ENCODE measurements at regions not wholly inside any gene's neighbourhood (a gene's known extent, or its start where the extent isn't known, plus 50 kb on each side); places are given as distances from the start of the nearest gene placed in this dataset.
A peak's percentile ranks its signal among the peaks of the same experiment; 100 is the strongest.

GRCh38 chr12:90172524-90172923 is 463.9 kb upstream of the ATP2B1 start:
- TF ChIP-seq CTCF (IDR thresholded peaks at IDR 0.05; ENCODE audit: insufficient read depth, low read depth, low read length), result no peak

GRCh38 chr12:90170740-90171139 is 462.1 kb upstream of the ATP2B1 start:
- no peak overlapping the region for H3K4me3 ChIP-seq (ENCODE audit: low read depth, low read length)
- no peak for TF ChIP-seq CTCF (IDR thresholded peaks at IDR 0.05; ENCODE audit: insufficient read depth, low read depth, low read length)
- no peak for DNase-seq (ENCODE audit: low read depth)

More at GRCh38 chr12:90172524-90172923, 463.9 kb upstream of the ATP2B1 start:
- no peak for DNase-seq (ENCODE audit: low read depth)
- H3K4me3 ChIP-seq (ENCODE audit: low read depth, low read length), result no peak overlapping the region

- TF ChIP-seq CTCF (IDR thresholded peaks at IDR 0.05; ENCODE audit: insufficient read depth, low read depth, low read length), result no peak
- H3K4me3 ChIP-seq (ENCODE audit: low read depth, low read length), result no peak overlapping the region
- DNase-seq (ENCODE audit: low read depth), result no peak
Observed at GRCh38 chr12:90167518-90168208, 459.0 kb upstream of the ATP2B1 start.

- DNase-seq (ENCODE audit: low read depth), result no peak
- no peak for TF ChIP-seq CTCF (IDR thresholded peaks at IDR 0.05; ENCODE audit: insufficient read depth, low read depth, low read length)
- H3K4me3 ChIP-seq (ENCODE audit: low read depth, low read length), result no peak overlapping the region
Observed at GRCh38 chr12:90166671-90167070, 458.0 kb upstream of the ATP2B1 start.

GRCh38 chr12:90166012-90166411 is 457.4 kb upstream of the ATP2B1 start:
- no peak overlapping the region for H3K4me3 ChIP-seq (ENCODE audit: low read depth, low read length)
- DNase-seq (ENCODE audit: low read depth), result no peak
- no peak for TF ChIP-seq CTCF (IDR thresholded peaks at IDR 0.05; ENCODE audit: insufficient read depth, low read depth, low read length)

GRCh38 chr12:90163975-90164374 is 455.3 kb upstream of the ATP2B1 start:
- peak; percentile 26 for TF ChIP-seq CTCF (IDR thresholded peaks at IDR 0.05; ENCODE audit: insufficient read depth, low read depth, low read length)
- H3K4me3 ChIP-seq (ENCODE audit: low read depth, low read length), result no peak overlapping the region
- no peak for DNase-seq (ENCODE audit: low read depth)

- no peak overlapping the region for H3K4me3 ChIP-seq (ENCODE audit: low read depth, low read length)
- no peak for DNase-seq (ENCODE audit: low read depth)
- TF ChIP-seq CTCF (IDR thresholded peaks at IDR 0.05; ENCODE audit: insufficient read depth, low read depth, low read length), result no peak
Observed at GRCh38 chr12:90153827-90154226, 445.2 kb upstream of the ATP2B1 start.
